Parathyroid adenoma (tissue), 2 donors: ENCODE measurements at regions not wholly inside any gene's neighbourhood (a gene's known extent, or its start where the extent isn't known, plus 50 kb on each side); places are given as distances from the start of the nearest gene placed in this dataset.

ENCODE experiments used
- H2AFZ ChIP-seq: fragments of 300-600 bp; sonication (generic); one replicate; pipeline ENCODE4 v1.7.0; 2017; ENCODE audit warnings: antibody characterized with exemption, mild to moderate bottlenecking
- H3K27ac ChIP-seq: fragments of 300-600 bp; sonication (generic); one replicate; pipeline ENCODE4 v1.7.0; 2017
- H3K27me3 ChIP-seq: fragments of 300-600 bp; sonication (generic); one replicate; pipeline ENCODE4 v1.7.0; 2017; ENCODE audit warnings: low read length; ENCODE audit not compliant: control insufficient read depth, insufficient read depth
- H3K36me3 ChIP-seq: fragments of 300-600 bp; sonication (generic); one replicate; pipeline ENCODE4 v1.7.0; 2017; ENCODE audit warnings: low read length; ENCODE audit not compliant: control insufficient read depth, insufficient read depth
- H3K4me1 ChIP-seq: fragments of 300-600 bp; sonication (generic); one replicate; pipeline ENCODE4 v1.7.0; 2017; ENCODE audit warnings: control low read depth
- H3K4me2 ChIP-seq: fragments of 300-600 bp; sonication (generic); one replicate; pipeline ENCODE4 v1.7.0; 2017; ENCODE audit warnings: low read length
- H3K4me3 ChIP-seq: fragments of 300-600 bp; sonication (generic); one replicate; pipeline ENCODE4 v1.7.0; 2017; ENCODE audit warnings: low read depth, low read length
- H3K79me2 ChIP-seq: fragments of 300-600 bp; sonication (generic); one replicate; pipeline ENCODE4 v1.7.0; 2017; ENCODE audit warnings: control low read depth
- H3K9ac ChIP-seq: fragments of 300-600 bp; sonication (generic); one replicate; pipeline ENCODE4 v1.7.0; 2017; ENCODE audit warnings: mild to moderate bottlenecking
- H3K9me3 ChIP-seq: fragments of 300-600 bp; sonication (generic); one replicate; pipeline ENCODE4 v1.7.0; 2017; ENCODE audit warnings: low read length; ENCODE audit not compliant: control insufficient read depth
- CTCF ChIP-seq: fragments of 300-600 bp; sonication (generic); IDR thresholded peaks from one replicate; pipeline ENCODE4 v1.7.0; 2017; ENCODE audit warnings: antibody characterized with exemption, mild to moderate bottlenecking
- donor health status: primary hyperparathyroidism.

DNA sequence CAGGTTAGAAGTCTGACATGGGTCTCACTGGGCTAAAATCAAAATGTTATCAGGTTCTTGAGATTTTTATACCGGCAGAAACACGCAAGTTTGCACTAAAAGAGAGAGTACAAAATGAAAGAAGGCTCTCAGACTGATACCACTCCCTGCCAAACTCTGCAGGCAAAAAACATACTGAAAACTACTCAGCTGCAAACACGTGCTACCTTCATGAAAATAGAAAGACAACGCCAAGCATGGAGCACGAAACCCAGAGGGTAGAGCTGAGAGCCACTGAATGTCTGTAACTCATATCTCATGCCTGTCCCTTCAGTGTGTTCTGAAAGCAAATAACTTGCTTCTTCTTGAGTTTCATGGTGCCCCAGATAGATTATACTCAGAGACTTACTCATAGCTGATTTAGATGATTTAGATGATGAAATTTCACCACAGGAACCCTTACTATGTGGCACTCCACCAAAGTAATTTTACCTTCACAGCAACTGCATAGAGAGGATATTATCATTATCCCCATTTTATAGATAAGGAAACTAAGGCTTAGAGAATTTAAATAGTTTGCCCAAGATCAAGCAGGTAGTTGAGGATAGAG lies 313.0 kb upstream of the SLC39A10 start:
- Histone ChIP-seq H3K9ac (no peak overlapping the region), H3K27me3 (no peaks in the 10 kb centered on the region), H3K27ac (no peak overlapping the region), H3K4me1 (no peaks in the 10 kb centered on the region), H3K9me3 (no peaks in the 10 kb centered on the region), H2AFZ (no peak overlapping the region), H3K36me3 (no peaks in the 10 kb centered on the region), H3K79me2 (no peaks in the 10 kb centered on the region), H3K4me2 (no peak overlapping the region), H3K4me3 (no peak overlapping the region)
- no peak for TF ChIP-seq CTCF

DNA sequence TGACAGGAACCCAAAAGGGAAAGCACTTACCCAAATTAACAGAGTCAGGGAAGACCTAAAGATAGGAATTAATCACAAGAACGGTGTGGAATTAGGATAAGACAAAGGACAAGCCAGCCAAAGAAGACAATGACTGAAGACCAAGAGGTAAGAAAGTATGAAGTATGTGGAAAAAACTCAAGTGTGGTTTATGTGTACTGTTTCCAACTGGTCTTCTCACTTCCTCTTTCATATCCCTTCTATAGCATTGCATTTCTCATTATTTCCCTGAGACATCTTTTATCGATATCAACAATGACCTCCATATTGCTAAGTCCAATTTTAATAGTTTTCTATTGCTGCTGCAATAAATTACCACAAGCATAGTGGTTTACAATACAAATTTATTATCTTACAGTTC lies 313.5 kb upstream of the SLC39A10 start:
- no peak overlapping the region for H3K27ac ChIP-seq
- H3K4me1 ChIP-seq = no peaks in the 10 kb centered on the region
- no peaks in the 10 kb centered on the region for H3K79me2 ChIP-seq
- H3K27me3 ChIP-seq = no peaks in the 10 kb centered on the region
- no peak overlapping the region for H3K4me3 ChIP-seq
- H3K9ac ChIP-seq = no peak overlapping the region
- no peak overlapping the region for H2AFZ ChIP-seq
- no peak for TF ChIP-seq CTCF
- H3K4me2 ChIP-seq = no peak overlapping the region
- H3K9me3 ChIP-seq = no peaks in the 10 kb centered on the region
- no peaks in the 10 kb centered on the region for H3K36me3 ChIP-seq

DNA sequence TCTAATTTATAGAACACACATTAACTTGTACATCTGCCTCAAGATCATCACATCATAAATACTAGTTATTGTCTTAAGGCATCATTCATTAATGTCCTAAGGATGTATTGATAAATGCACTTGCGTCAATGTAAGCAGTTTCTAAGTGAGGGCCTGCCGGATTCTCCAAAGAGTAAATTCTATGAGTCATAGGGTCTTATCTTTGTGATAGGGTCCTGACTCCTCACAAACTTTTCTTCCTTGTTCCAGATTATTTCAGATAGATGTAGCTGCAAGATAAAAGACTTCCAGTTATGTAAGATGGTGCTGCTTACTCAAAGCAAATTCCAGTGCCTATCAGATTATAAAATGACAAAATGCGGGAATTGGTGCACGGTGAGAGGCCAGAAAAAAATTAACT lies 315.0 kb upstream of the SLC39A10 start:
- Histone ChIP-seq H3K27ac (no peak overlapping the region), H3K79me2 (no peaks in the 10 kb centered on the region), H3K36me3 (no peaks in the 10 kb centered on the region), H3K9ac (no peak overlapping the region), H2AFZ (no peak overlapping the region), H3K9me3 (no peaks in the 10 kb centered on the region), H3K27me3 (no peaks in the 10 kb centered on the region), H3K4me1 (no peaks in the 10 kb centered on the region), H3K4me3 (no peak overlapping the region), H3K4me2 (no peak overlapping the region)
- TF ChIP-seq CTCF = no peak

- TF ChIP-seq CTCF = no peak
- no peaks in the 10 kb centered on the region for H3K36me3 ChIP-seq
- no peak overlapping the region for H2AFZ ChIP-seq
- no peak overlapping the region for H3K4me2 ChIP-seq
- no peaks in the 10 kb centered on the region for H3K79me2 ChIP-seq
- no peak overlapping the region for H3K4me3 ChIP-seq
- H3K27ac ChIP-seq = no peak overlapping the region
- H3K27me3 ChIP-seq = no peaks in the 10 kb centered on the region
- no peaks in the 10 kb centered on the region for H3K4me1 ChIP-seq
- no peaks in the 10 kb centered on the region for H3K9me3 ChIP-seq
- H3K9ac ChIP-seq = no peak overlapping the region
Measured at GRCh38 chr2:195338856-195339255, 318.2 kb upstream of the SLC39A10 start.

DNA sequence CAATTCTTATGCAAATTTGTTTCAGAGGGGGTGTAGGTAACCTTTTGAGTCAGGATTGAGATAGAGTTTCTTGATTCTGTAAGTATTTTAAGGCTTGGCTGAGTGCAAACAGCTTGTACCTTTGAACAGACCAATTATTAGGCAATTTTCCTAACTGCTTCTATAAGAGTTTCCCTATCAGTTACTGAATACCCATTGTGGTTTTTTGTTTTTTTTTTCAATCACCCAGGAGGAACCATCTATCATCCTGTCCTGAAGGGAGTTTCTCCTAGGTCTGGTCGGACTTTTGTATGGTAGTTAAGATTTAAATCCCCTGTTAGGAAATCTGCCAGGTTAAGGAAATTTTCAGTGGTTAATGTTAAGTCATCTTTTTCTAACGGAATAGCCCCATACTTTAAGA lies 319.4 kb upstream of the SLC39A10 start:
- TF ChIP-seq CTCF = no peak
- H3K4me1 ChIP-seq = no peaks in the 10 kb centered on the region
- no peaks in the 10 kb centered on the region for H3K36me3 ChIP-seq
- H2AFZ ChIP-seq = no peak overlapping the region
- H3K9me3 ChIP-seq = no peaks in the 10 kb centered on the region
- H3K27ac ChIP-seq = no peak overlapping the region
- H3K79me2 ChIP-seq = no peaks in the 10 kb centered on the region
- no peaks in the 10 kb centered on the region for H3K27me3 ChIP-seq
- no peak overlapping the region for H3K9ac ChIP-seq
- H3K4me2 ChIP-seq = no peak overlapping the region
- H3K4me3 ChIP-seq = no peak overlapping the region
